Adipose tissue (tissue), 3 donors: ENCODE measurements at regions not wholly inside any gene's neighbourhood (a gene's known extent, or its start where the extent isn't known, plus 50 kb on each side); places are given as distances from the start of the nearest gene placed in this dataset.
"Not testable (repeated sequence)": the region's sequence is repeated elsewhere in the genome, so short reads cannot be mapped to it uniquely, and the experiment has no call there.

Source experiments
- H3K27ac ChIP-seq: one replicate; pipeline ENCODE4 v1.5.1; 2013; ENCODE audit warnings: low read depth, low read length
- WGBS, 3 donors: extraction: QIAGEN DNeasy Blood & Tissue Kit; methylation state at CpG; one replicate each; pipeline ENCODE4 v1.1.7; 2013; 5-methylcytosine and 5-hydroxymethylcytosine counted together
- donor health status: healthy with polysubstance abuse.
- donor health status: Bipolar disorder and iron deficiency.
- donor health status: healthy.

DNA sequence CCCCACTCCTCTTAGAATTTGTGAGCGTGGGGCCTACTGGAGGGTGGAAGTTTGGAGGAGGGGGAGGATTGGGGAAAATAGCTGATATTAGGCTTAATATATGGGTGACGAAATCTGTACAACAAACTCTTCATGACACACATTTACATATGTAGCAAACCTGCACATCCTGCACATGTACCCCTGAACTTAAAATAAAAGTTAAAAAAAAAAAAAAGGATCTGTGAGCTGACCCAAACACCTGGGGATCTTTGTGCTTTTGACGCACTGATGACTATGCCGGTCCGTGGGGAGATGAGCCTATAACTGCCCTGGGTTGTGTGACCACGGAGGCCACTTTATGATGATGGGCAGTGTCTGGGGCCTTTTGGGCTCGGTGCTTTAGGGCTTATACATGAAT, 107.7 kb downstream of the IGLL1 start:
- not testable (repeated sequence) for H3K27ac ChIP-seq
- WGBS, 3 donors: 84 to 97% (median 92%) methylated on average over 6 to 7 of the region's 7 CpGs

DNA sequence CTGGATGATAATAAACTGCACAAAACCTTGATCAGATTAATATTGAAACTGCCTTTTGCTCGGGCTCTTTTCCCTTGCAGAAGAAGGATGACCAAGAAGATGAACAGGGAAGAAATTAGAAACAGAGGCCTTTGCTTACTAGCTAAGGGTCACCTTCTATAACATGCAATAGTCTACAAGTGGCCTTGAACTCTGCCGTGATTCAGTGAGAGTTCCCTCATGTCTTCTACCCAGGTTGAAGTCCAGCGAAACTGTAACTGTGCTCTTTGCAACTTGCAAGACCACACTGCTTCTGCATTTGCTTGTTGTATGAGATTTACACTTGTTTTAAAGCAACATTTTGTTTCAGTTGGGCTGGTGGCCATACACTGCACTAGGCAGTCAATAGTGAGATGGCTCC, 108.4 kb downstream of the IGLL1 start:
- 83 to 92% (median 88%) methylated on average over 3 of the region's 3 CpGs for WGBS, 3 donors
- no peak overlapping the region for H3K27ac ChIP-seq

DNA sequence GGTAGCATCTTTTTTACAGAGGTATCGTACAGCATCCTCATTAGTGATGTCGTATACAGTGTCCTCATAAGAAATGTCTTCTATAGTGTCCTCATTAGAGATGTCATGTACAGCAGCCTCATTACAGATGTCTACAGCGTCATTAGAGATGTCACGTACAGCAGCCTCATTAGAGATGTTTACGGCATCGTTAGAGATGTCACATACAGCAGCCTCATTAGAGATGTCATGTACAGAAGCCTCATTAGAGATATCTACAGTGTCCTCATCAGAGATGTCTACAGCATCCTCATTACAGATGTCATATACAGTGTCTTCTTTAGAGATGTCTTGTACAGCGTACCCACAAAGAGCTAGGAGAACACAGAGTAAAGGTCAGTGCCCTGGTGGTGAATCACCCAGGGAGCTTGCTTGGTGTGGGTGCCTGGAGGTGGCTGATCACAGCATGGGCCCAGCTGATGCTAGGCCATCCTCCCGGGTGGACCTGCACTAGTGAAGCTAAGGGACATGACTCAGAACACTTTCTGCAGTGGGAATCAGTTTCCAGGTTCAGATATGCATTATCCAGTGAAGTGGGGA, 109.2 kb downstream of the IGLL1 start:
- 92 to 95% (median 93%) methylated on average over 8 of the region's 8 CpGs for WGBS, 3 donors
- no peak overlapping the region for H3K27ac ChIP-seq

DNA sequence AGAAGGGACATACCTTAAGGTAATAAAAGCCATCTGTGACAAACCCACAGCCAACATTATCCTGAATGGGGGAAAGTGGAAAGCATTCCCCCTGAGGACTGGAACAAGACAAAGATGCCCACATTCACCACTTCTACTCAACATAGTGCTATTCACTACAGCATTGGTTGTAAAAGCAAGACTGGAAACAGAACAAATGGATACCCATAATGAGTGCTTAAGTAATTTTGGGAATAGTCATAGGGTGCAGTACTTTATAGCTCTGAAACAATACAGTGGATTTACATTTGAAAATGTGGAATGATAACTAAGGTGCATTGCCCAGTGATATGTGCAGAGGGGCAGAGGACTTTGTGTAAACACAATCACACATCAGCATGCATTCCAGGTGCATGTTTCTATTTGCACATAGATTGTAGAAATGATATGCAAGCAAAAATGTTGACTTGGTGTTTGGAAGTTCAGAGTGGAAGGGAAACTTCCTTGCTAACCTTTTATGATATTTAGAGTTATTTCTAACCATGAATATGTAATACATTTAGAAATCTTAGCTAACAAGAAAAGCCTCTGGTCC, 112.3 kb downstream of the IGLL1 start:
- H3K27ac ChIP-seq: no peak overlapping the region

DNA sequence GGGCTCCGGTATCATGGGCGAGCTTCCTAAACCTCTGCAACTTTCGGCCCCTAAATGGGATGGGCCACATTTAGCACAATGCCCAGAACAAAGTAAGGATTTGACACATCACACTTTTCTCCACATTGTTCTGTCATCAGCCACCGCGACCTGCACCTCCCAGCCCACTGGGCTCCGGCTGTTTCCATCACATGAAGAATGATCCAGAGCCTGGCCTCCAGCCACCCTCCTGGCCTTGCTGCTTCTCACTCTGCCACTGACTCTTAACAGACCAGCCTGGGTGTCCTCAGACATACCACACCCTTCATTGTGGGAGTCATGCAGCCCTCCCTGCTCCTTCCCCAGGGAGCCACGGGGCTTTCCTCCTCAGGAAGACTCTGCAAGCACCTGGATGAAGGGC, 113.7 kb downstream of the IGLL1 start:
- WGBS, 3 donors: 82 to 89% (median 86%) methylated on average over 7 of the region's 7 CpGs
- H3K27ac ChIP-seq: no peak overlapping the region

DNA sequence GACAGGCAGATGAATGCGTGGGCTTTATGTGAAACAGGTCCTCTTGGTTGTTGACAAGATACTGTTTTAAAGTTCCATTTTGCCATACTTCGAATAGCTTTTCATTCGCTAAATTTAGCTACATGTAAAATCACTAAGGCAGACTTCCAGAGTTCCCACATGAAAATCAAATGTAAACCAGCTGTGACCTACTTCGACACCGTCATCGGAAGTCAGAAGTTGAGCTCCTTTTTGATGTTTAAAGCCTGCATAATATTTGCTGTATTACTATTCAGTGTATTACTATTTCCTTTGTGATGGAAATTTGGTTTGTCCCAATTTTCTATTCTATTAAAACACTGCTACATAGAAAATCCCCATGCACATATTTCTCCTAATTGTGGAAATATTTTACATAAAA, 115.3 kb downstream of the IGLL1 start:
- WGBS, 3 donors: 47 to 66% (median 59%) methylated on average over 5 to 6 of the region's 6 CpGs
- not testable (repeated sequence) for H3K27ac ChIP-seq

DNA sequence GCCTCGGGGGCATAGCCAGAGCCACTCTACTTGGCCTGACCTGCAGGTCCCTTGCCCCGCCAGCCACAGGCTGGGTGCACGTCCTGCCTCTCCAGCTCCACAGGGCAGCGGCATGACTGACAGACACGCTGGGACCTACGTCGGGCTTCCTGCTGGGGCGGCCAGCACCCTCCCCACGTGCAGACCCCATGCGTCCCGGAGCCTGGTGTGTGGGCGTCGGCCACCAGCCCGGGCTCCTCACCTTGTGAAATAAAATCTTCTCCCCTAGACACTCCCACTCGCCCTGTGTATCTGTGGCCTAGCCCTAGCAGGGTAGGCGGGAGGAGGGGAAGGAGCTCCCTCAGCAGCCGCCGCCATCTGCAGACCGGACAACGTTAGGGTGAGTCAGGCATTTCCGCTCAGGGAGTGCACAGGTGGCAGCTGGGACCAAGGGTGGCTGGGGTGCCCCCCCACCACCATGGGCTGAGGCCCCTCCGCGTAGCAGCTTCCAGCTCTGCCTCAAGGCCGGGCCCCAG, 119.5 kb downstream of the IGLL1 start:
- 47 to 90% (median 48%) methylated on average over 8 to 24 of the region's 24 CpGs for WGBS, 3 donors
- not testable (repeated sequence) for H3K27ac ChIP-seq

DNA sequence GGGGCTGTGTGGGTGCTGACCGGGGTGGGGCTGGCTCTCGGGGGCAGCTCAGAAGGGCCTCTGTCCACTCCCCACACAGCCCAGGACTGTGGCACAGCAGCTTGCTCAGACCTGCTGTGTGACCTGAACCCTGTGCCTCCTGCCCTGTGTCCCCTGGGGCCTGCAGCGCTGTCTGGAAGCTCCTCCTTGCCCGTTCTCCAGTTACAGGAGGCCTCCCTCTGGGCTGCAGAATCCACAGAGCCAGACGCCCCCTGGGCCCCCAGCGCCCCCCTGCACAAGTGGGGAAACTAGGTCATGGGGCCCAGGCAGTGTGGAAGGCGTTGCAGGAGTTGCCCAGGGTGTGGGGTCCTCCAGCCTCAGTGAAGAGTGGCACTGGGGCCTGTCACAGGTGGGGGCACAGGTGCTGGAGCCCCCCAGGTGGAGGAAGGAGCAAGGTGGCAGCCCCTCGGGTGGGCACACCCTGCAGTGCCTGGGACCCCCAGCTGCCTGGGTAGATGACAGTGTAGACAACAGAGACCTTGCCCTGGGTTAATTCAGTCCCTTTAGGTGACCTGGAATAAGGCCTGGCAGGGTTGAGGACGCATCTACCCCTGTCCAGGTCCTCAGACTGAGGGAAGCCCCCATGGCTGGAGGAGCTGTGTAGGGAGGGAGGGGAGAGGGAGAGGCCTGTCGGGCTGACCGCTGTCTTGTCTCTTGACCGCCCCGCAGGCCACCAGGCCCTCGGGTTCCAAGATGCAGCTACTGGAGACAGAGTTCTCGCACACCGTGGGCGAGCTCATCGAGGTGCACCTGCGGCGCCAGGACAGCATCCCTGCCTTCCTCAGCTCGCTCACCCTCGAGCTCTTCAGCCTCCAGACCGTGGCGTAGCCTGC, 120.2 kb downstream of the IGLL1 start:
- WGBS, 3 donors: 72 to 84% (median 80%) methylated on average over 23 to 24 of the region's 24 CpGs
- not testable (repeated sequence) for H3K27ac ChIP-seq

DNA sequence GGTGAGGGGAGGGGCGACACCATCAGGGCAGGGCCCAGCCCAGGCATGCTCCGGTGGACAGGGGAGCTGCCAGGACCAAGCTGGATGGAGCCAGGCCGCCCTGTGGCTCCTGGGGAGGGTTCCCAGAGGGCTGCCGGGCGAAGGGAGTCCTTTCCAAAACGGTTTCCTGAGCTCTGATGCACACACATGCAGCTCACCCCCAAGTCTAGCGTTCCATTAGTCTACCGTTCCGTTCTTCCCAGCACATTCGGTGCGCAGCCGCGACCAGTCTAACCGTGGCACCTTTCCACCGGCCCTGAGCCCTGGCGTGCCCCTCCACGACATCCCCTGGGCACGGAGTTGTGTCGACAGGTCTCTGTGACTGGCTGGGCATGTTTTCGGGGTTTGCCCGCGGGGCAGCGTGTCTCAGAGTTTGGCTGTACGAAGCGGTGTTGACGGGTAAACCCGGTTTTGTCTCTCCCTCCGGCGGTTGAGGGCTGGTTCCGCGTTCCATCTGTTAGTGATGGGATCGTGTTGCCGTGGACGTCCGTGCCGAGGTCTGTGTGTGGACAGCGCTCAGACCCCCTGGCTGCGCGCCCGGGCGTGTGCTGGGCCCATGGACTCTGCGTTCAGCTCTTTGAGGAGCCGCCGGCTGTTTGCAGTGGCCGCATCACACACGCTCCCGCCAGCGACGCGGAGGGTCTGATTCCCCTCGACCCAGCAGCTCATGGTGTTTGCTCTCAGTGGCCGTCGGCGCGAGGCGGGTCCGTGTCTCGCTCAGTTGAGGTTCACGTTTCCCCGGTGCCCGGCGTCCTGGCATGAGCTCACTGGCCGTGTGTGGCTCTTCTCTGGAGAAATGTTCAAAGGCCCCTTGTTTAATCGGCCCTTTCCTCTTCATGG, 121.2 kb downstream of the IGLL1 start:
- no peak overlapping the region for H3K27ac ChIP-seq
- 92 to 96% (median 93%) methylated on average over 52 to 64 of the region's 64 CpGs for WGBS, 3 donors

DNA sequence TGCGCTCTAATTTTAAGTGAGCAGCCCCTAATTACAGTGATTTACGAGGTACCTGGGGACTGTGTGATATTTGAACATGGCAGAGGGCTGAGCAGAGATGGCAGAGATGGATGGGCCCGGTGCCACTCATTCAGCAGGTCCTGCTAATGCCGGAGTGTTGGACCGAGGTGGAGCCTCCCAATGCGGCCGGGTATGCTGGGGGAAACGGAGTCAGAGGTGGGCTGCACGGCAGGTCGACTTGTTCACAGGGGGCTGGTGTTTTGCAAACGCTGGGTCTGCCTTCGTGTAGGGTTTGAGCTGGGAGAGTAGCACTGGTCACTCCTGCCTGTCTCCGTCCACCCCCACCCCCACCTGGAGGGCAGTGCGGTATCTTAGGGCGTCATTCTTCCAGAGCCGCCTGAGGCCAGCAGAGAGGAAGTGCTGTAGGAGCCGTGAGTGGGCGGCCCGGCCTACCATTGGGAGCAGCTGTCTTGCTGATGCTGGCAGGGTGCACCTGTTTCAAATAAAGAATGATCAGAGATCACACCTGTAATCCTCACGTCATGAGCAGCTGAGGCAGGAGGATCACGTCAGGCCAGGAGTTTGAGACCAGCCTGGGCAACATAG, 122.6 kb downstream of the IGLL1 start:
- 55 to 84% (median 64%) methylated on average over 21 of the region's 21 CpGs for WGBS, 3 donors
- no peak overlapping the region for H3K27ac ChIP-seq

DNA sequence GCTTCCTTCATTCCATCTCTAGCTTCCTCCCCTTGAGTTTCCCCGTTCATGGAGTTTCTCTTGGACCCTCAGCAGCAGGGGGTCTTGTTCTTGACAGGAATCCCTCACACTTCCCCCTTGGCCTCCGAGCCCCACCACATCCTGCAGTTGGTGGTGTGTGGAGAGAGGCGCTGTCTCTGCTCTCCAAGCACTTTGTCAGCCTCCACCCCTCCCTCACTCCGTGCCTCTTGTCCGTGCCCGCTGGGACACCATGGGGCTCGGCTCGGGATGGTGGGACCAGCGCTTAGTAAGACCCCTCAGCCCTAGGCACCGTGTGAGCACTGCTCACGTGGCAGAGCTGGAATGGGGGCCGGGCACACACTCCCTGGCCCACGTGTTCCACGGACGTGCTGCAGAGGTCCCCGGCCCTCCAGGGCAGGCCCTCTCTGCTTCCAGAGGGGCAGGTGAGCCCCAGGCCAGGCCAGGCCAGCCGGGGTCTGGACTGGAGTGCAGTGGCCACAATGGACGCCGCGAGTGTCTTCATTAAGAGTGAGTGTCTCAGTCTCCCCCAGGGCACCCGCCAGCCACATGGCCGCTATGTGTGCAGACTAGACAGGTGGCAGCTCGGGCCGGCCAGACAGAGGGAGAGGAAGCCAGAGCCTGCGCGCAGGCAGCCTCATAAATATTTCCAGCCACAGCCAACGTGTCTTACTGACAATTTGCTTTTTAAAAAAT, 123.3 kb downstream of the IGLL1 start:
- H3K27ac ChIP-seq: not testable (repeated sequence)
- WGBS, 3 donors: 40 to 82% (median 42%) methylated on average over 27 of the region's 27 CpGs

DNA sequence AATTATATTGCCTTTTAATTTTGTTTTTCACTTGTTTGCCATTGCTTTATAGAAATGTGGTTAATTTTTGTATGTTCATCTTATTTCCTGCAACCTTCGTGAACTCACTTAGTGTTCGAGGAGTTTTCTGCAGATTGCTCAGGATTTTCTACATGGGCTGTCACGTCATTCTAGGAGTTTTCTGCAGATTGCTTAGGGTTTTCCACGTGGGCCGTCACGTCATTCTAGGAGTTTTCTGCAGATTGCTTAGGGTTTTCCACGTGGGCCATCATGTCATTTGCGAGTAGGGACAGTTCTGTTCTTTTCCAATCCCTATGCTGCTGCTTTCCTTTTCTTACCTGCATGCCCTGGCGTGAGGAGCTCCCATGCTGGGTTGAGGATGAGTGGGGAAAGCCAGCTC, 125.7 kb downstream of the IGLL1 start:
- H3K27ac ChIP-seq: not testable (repeated sequence)
- 71 to 81% (median 81%) methylated on average over 9 of the region's 9 CpGs for WGBS, 3 donors

DNA sequence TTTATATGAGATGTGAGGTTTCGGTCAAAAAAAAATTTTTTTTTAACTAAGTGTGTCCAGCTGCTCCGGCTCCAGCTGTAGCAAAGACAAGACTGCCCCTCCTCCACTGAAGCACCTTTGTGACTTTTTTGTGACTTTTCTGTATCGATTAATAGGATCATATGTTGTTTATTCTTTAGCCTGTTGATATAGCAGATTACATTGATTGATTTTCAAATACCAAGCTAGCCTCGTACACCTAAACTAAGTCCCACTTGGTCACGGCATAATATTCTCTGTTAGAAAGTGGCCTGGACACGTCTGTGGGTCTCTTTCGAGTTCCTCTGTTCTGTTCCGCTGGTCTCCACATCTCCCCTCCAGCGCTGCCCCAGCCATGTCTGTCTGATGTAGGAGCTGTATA, 126.8 kb downstream of the IGLL1 start:
- 55 to 90% (median 83%) methylated on average over 9 of the region's 9 CpGs for WGBS, 3 donors
- no peak overlapping the region for H3K27ac ChIP-seq

DNA sequence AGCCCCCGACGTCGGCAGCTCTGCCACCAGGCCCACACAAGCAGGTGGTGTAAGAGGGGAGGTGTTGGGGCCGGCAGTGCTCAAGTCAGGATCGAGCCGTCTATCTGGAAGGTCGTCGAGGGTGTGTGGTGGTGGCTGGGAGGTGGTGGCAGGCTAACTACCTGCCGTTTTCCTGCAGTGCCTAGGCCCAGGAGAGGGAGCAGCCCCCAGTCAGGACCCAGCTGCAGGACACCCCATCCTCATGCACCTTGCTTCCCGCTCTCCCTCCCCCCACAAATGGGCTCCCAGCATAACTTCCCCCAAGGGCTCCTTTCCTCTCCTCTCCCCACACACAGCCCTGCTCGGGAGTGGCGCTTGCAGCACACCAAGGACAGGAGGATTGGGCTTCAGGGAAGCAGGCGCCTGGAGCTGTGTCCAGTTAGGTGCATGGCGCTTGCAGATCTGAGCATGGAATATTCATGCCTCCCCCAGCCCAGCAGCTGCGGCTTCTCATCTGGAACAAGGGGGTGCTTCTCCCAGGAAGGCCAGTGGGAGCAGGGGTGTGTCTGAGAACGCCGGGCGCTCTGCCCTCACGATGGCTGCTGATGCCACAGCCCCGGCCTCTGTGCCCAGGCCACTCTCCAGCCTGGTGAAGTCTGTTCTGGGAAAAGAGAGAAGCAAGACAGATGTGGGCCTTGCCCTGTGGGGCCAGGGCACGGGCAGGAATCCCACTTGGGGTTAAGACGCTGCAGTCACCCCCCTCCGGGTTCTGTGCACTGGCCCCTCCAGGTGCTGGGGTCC, 127.7 kb downstream of the IGLL1 start:
- WGBS, 3 donors: 67 to 78% (median 76%) methylated on average over 21 to 23 of the region's 23 CpGs
- H3K27ac ChIP-seq: no peak overlapping the region

DNA sequence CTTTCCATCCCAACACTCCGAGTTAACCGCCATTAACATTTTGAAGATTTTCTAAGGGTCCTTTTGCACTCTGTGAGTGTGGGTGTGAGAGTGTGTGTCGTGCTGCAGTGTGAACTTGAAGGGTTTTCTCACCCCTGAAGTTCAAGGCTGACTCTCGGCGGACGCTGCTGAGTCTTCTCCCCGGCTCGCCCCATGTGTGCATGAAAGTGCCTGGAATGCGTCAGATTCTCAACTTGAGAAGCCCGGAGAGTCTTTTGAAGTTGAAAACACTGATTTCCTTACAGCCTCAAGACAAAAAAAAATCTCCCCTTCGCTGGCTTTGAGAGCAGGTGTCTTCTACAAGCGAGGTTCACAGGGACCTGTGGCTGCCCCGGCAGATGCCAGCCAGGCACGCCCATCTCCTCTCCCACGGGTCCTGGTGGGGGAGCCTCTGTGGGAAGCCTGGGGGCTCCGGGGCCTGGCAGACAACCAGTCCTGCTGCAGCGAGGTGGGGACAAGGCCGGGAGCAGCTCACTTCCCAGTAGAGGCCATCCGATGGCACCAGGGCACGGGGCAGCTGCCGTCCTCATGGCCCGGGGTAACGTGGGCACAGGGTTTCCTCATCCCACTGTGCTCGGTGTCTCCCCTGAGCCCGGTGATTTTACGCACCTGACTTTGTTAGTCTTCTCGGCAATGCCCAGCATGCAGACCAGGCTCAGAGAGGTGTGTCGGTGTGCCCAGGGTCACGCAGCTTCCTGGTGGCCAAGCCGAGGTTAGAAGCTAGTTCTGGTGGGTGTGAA, 128.4 kb downstream of the IGLL1 start:
- H3K27ac ChIP-seq: not testable (repeated sequence)
- 61 to 71% (median 65%) methylated on average over 30 of the region's 30 CpGs for WGBS, 3 donors

DNA sequence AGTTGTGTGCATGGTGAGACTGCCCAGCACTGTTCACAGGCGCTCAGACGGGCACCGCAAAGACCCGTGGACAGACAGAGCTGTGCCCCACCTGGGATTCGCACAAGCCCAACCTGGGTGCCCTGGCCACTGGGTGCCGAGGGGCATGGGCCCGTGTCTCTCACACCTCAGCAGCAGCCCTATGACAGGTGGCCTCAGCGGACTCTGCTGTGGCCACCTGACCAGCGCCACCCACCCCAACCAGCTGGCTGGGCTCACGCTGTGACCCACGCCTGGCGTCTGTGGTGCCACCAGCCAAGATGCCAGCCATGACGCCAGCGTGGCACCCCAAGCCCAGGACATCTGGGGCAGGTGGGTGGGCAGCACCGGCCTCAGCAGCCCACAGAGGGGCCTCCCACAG, 129.3 kb downstream of the IGLL1 start:
- H3K27ac ChIP-seq: not testable (repeated sequence)
- 93 to 95% (median 94%) methylated on average over 13 to 15 of the region's 15 CpGs for WGBS, 3 donors
